DND-41 (cell line): ENCODE measurements at regions not wholly inside any gene's neighbourhood (a gene's known extent, or its start where the extent isn't known, plus 50 kb on each side); places are given as distances from the start of the nearest gene placed in this dataset.
"Not testable (repeated sequence)": the region's sequence is repeated elsewhere in the genome, so short reads cannot be mapped to it uniquely, and the experiment has no call there.

Experiments used
- ATAC-seq: fragments of 200-7000 bp; cut with Tn5 transposase; 3 replicates; pipeline ENCODE4 v1.9.1; 2021; ENCODE audit warnings: low read depth; ENCODE audit not compliant: insufficient read depth
- DNase-seq: peaks from one replicate; pipeline ENCODE4 v3.0.0-alpha.2; 2020
- H2AFZ ChIP-seq: 2 replicates; pipeline ENCODE4 v1.6.0; 2012; ENCODE audit warnings: low read depth, low read length
- H3K27ac ChIP-seq: 2 replicates; pipeline ENCODE4 v1.5.1; 2012; ENCODE audit warnings: low read length, inconsistent platforms
- H3K27me3 ChIP-seq: fragments of 200-600 bp; sonication (generic); 2 replicates; pipeline ENCODE4 v1.6.0; 2012; ENCODE audit warnings: low read length, mild to moderate bottlenecking, inconsistent platforms; ENCODE audit not compliant: insufficient read depth, poor library complexity
- H3K36me3 ChIP-seq: 2 replicates; pipeline ENCODE4 v1.5.1; 2012; ENCODE audit warnings: low read length, inconsistent platforms; ENCODE audit not compliant: insufficient read depth
- H3K4me1 ChIP-seq: 2 replicates; pipeline ENCODE4 v1.5.1; 2012; ENCODE audit warnings: mild to moderate bottlenecking, low read length; ENCODE audit not compliant: insufficient read depth
- H3K4me2 ChIP-seq: 2 replicates; pipeline ENCODE4 v1.6.0; 2012; ENCODE audit warnings: mild to moderate bottlenecking, moderate library complexity, low read length, inconsistent platforms; ENCODE audit not compliant: insufficient read depth
- H3K4me3 ChIP-seq, 2 experiments: fragments of 200-600 bp in 1 of 2; shearing (Covaris generic) in 1 of 2; 2 replicates each; pipeline ENCODE4 v1.5.1; 2012 to 2016; ENCODE audit warnings: inconsistent platforms in 2 of 2, low read length in 2 of 2, mild to moderate bottlenecking in 2 of 2, low read depth in 1 of 2, moderate library complexity in 1 of 2
- H3K79me2 ChIP-seq: 2 replicates; pipeline ENCODE4 v1.6.0; 2012; ENCODE audit warnings: low read length, inconsistent platforms; ENCODE audit not compliant: insufficient read depth
- H3K9ac ChIP-seq: 2 replicates; pipeline ENCODE4 v1.6.0; 2012; ENCODE audit warnings: low read depth, mild to moderate bottlenecking, inconsistent platforms, low read length, moderate library complexity
- H3K9me3 ChIP-seq: 2 replicates; pipeline ENCODE4 v1.5.1; 2012; ENCODE audit warnings: low read length, moderate library complexity, mild to moderate bottlenecking, inconsistent platforms; ENCODE audit not compliant: insufficient read depth, severe bottlenecking
- H4K20me1 ChIP-seq: 2 replicates; pipeline ENCODE4 v1.6.0; 2012; ENCODE audit warnings: low read length; ENCODE audit not compliant: insufficient read depth
- EZH2 ChIP-seq: IDR thresholded peaks from 3 replicates; pipeline ENCODE4 v1.6.1; 2012; ENCODE audit warnings: borderline replicate concordance, low read depth, mild to moderate bottlenecking, moderate library complexity, low read length, inconsistent platforms; ENCODE audit not compliant: severe bottlenecking
- TF ChIP-seq, protein P1 (sequence below): IDR thresholded peaks from 2 replicates; pipeline ENCODE4 v1.5.1; 2012; ENCODE audit warnings: borderline replicate concordance, low read length, moderate library complexity, mild to moderate bottlenecking; ENCODE audit not compliant: poor library complexity, severe bottlenecking; ENCODE audit errors: extremely low read depth

DNA sequence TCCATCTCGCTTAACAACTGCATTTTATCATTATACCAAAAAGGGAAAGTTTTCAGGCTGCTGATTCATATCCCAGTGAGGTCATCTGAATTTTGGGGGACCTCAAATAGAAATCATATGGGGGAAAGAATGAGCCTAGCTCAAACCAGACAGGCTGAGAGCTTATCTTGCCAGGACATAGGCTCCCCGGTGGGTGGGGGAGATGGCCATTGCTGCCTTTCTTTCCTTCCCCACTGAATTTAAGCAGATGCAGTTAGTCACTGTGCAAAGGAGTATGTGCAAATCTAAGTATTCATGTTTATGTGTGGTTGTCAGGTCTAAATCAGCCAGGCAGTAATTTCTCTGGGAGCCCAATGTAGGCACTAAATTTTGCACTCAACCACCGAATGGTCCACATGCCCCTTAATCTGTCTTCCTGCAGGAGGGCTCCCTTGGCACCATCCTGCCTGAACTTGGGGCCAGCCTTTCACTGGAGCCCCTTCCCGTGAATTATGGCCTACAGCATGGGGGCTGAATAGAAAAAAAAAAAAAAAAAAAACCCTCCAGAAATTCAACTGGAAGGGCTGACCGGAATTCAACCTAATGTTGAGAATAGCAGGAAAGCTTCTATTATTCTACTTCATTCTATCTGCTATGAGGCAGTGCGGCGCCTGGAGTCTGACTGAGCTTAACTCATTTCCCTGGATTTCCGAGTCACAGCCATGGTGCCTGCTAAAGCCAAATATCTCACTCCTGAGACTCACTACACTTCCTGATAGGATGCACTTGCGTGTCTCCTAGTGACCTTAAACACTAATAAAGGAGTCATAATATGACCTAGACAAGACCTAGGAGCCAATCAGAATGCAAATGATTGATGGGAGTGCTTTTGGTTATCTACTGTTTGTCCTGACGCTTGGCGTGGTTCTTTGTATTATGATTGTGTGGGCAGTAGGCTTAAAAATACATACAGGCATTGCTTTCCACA, 161.5 kb upstream of the HEY2 start:
- H2AFZ ChIP-seq = no peak overlapping the region
- ATAC-seq = no peak
- no peaks in the 10 kb centered on the region for H3K36me3 ChIP-seq

DNA sequence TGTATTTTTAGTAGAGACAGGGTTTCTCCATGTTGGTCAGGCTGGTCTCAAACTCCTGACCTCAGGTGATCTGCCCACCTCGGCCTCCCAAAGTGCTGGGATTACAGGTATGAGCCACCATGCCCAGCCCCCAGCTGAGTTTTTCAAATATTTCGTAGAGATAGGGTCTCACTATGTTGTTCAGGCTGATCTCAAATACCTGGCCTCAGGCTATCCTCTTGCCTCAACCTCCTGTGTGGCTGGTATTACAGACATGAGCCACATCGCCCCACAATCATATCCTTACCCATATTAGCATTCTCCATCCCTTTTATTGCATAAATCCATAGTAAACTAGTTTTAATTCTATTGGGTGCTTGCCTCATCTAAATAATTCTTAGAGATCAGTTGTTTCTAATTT, 157.6 kb upstream of the HEY2 start:
- not testable (repeated sequence) for H3K9me3 ChIP-seq, H3K79me2 ChIP-seq, H3K27me3 ChIP-seq, H3K4me3 ChIP-seq, H2AFZ ChIP-seq, H3K4me2 ChIP-seq, H3K27ac ChIP-seq, H3K4me1 ChIP-seq, H3K9ac ChIP-seq, ATAC-seq, DNase-seq, H3K36me3 ChIP-seq, H4K20me1 ChIP-seq

More for the DNA sequence above, 161.5 kb upstream of the HEY2 start:
- no peaks in the 10 kb centered on the region for H3K27me3 ChIP-seq
- no peak overlapping the region for H3K27ac ChIP-seq
- no peaks in the 10 kb centered on the region for H3K4me1 ChIP-seq
- no peaks in the 10 kb centered on the region for H3K79me2 ChIP-seq
- H3K9ac ChIP-seq = no peak overlapping the region
- no peak overlapping the region for H3K4me3 ChIP-seq
- TF ChIP-seq, protein P1, sequence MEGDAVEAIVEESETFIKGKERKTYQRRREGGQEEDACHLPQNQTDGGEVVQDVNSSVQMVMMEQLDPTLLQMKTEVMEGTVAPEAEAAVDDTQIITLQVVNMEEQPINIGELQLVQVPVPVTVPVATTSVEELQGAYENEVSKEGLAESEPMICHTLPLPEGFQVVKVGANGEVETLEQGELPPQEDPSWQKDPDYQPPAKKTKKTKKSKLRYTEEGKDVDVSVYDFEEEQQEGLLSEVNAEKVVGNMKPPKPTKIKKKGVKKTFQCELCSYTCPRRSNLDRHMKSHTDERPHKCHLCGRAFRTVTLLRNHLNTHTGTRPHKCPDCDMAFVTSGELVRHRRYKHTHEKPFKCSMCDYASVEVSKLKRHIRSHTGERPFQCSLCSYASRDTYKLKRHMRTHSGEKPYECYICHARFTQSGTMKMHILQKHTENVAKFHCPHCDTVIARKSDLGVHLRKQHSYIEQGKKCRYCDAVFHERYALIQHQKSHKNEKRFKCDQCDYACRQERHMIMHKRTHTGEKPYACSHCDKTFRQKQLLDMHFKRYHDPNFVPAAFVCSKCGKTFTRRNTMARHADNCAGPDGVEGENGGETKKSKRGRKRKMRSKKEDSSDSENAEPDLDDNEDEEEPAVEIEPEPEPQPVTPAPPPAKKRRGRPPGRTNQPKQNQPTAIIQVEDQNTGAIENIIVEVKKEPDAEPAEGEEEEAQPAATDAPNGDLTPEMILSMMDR = no peak
- no peak for TF ChIP-seq EZH2
- H3K9me3 ChIP-seq = no peaks in the 10 kb centered on the region
- H4K20me1 ChIP-seq = no peaks in the 10 kb centered on the region
- DNase-seq = no peak
- H3K4me2 ChIP-seq = no peak overlapping the region

DNA sequence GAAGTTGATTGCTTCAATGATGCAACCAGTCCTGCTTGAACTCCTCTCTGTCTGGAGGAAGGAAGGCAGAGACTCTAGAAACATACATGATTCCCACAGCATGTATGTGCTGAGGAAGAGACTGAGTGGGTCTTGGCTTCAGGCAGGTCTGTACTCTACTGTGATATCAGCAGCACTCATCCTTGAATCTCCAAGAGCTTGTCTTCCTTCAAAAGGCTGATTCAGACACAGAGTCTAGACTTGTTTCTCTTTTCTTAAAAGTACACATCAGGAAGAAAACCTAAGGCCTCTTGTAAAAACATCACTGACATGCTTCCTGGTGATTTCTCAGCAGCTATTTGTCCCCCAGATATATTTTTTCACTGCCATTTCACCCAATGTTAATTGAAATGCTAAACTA, 155.7 kb upstream of the HEY2 start:
- H2AFZ ChIP-seq = no peak overlapping the region
- H3K36me3 ChIP-seq = no peaks in the 10 kb centered on the region
- no peak for TF ChIP-seq EZH2
- TF ChIP-seq, protein P1 = no peak
- H3K4me2 ChIP-seq = no peak overlapping the region
- H3K79me2 ChIP-seq = no peaks in the 10 kb centered on the region
- H3K9ac ChIP-seq = no peak overlapping the region
- no peak overlapping the region for H3K27ac ChIP-seq
- no peaks in the 10 kb centered on the region for H4K20me1 ChIP-seq
- DNase-seq = no peak
- ATAC-seq = no peak
- no peaks in the 10 kb centered on the region for H3K27me3 ChIP-seq
- no peaks in the 10 kb centered on the region for H3K4me1 ChIP-seq
- H3K9me3 ChIP-seq = no peaks in the 10 kb centered on the region
- no peak overlapping the region for H3K4me3 ChIP-seq

DNA sequence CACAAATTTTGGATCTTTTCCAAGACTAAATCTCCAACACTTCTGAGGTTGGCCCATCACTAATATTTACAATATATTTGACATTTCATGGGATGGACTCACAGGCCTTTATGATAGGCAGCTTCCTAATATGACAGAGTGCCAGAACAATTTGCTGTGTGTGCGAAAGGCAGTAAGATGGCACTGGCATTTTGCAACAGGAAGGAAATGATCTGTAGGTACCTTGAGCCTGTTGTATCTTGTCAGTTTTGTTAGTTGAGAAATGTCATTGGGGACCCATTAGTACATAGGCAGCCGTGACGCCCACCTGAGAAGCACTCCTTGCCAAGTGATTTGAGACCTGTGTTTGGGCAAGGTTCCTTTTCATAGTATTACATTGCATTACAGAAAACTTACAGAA, 153.4 kb upstream of the HEY2 start:
- Histone ChIP-seq H3K27me3 (no peaks in the 10 kb centered on the region), H3K9me3 (no peaks in the 10 kb centered on the region), H3K27ac (no peak overlapping the region), H3K4me2 (no peak overlapping the region), H2AFZ (no peak overlapping the region), H3K4me3 (no peak overlapping the region), H3K36me3 (no peaks in the 10 kb centered on the region), H3K4me1 (no peaks in the 10 kb centered on the region), H3K9ac (no peak overlapping the region), H3K79me2 (no peaks in the 10 kb centered on the region), H4K20me1 (no peaks in the 10 kb centered on the region)
- ATAC-seq = no peak
- TF ChIP-seq, protein P1 = no peak
- TF ChIP-seq EZH2 = no peak
- no peak for DNase-seq
